ENCODE measurements at regions not wholly inside any gene's neighbourhood (a gene's known extent, or its start where the extent isn't known, plus 50 kb on each side); places are given as distances from the start of the nearest gene placed in this dataset.

GRCh38 chrX:69015564-69016292, 149.5 kb downstream of the PJA1 start:
- Histone ChIP-seq H3K36me3 (ENCODE audit: control insufficient read depth, insufficient read depth, low read length) (no peaks in the 10 kb centered on the region), H3K27ac (ENCODE audit: low read length) (no peak overlapping the region), H3K27me3 (ENCODE audit: control insufficient read depth, insufficient read depth, low read length) (no peaks in the 10 kb centered on the region), H3K9me3 (ENCODE audit: control insufficient read depth, insufficient read depth, low read depth, low read length) (no peaks in the 10 kb centered on the region), H3K4me1 (ENCODE audit: control insufficient read depth, insufficient read depth, low read length) (no peaks in the 10 kb centered on the region), H3K4me3 (ENCODE audit: low read depth in 2 of 2, low read length in 2 of 2) (no peak overlapping the region)
- POLR2A ChIA-PET = no interaction called here
- TF ChIP-seq POLR2AphosphoS5 (IDR thresholded peaks at IDR 0.05; ENCODE audit: low read depth, low read length) = no peak
- TF ChIP-seq, protein P1, sequence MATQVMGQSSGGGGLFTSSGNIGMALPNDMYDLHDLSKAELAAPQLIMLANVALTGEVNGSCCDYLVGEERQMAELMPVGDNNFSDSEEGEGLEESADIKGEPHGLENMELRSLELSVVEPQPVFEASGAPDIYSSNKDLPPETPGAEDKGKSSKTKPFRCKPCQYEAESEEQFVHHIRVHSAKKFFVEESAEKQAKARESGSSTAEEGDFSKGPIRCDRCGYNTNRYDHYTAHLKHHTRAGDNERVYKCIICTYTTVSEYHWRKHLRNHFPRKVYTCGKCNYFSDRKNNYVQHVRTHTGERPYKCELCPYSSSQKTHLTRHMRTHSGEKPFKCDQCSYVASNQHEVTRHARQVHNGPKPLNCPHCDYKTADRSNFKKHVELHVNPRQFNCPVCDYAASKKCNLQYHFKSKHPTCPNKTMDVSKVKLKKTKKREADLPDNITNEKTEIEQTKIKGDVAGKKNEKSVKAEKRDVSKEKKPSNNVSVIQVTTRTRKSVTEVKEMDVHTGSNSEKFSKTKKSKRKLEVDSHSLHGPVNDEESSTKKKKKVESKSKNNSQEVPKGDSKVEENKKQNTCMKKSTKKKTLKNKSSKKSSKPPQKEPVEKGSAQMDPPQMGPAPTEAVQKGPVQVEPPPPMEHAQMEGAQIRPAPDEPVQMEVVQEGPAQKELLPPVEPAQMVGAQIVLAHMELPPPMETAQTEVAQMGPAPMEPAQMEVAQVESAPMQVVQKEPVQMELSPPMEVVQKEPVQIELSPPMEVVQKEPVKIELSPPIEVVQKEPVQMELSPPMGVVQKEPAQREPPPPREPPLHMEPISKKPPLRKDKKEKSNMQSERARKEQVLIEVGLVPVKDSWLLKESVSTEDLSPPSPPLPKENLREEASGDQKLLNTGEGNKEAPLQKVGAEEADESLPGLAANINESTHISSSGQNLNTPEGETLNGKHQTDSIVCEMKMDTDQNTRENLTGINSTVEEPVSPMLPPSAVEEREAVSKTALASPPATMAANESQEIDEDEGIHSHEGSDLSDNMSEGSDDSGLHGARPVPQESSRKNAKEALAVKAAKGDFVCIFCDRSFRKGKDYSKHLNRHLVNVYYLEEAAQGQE (IDR thresholded peaks at IDR 0.05; ENCODE audit: insufficient read depth in 1 of 2, low read depth in 2 of 2, low read length in 1 of 2) = no peak
- TF ChIP-seq SIN3A (IDR thresholded peaks at IDR 0.05; ENCODE audit: borderline replicate concordance, insufficient read depth, low read depth, low read length) = no peak
- TF ChIP-seq, protein P2, sequence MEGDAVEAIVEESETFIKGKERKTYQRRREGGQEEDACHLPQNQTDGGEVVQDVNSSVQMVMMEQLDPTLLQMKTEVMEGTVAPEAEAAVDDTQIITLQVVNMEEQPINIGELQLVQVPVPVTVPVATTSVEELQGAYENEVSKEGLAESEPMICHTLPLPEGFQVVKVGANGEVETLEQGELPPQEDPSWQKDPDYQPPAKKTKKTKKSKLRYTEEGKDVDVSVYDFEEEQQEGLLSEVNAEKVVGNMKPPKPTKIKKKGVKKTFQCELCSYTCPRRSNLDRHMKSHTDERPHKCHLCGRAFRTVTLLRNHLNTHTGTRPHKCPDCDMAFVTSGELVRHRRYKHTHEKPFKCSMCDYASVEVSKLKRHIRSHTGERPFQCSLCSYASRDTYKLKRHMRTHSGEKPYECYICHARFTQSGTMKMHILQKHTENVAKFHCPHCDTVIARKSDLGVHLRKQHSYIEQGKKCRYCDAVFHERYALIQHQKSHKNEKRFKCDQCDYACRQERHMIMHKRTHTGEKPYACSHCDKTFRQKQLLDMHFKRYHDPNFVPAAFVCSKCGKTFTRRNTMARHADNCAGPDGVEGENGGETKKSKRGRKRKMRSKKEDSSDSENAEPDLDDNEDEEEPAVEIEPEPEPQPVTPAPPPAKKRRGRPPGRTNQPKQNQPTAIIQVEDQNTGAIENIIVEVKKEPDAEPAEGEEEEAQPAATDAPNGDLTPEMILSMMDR (IDR thresholded peaks at IDR 0.05) = no peak
- TF ChIP-seq TCF7L2 (IDR thresholded peaks at IDR 0.05; ENCODE audit: low read depth, low read length) = no peak
- ATAC-seq = no peak
- CTCF ChIA-PET = no interaction called here
- BruUV-seq (replicated peaks) = no TSS peak
- intact Hi-C loops (cut with micrococcal nuclease; ENCODE audit: unreplicated experiment) = no loop called here
- no peak for DNase-seq (ENCODE audit: low read depth, low spot score)
- in situ Hi-C loops (cut with HindIII; ENCODE audit: low pct_unique_long_range_greater_than_20kb, low sequenced_read_pairs) = no loop called here

- Histone ChIP-seq H3K36me3 (ENCODE audit: control insufficient read depth, insufficient read depth, low read length) (no peaks in the 10 kb centered on the region), H3K27ac (ENCODE audit: low read length) (no peak overlapping the region), H3K4me1 (ENCODE audit: control insufficient read depth, insufficient read depth, low read length) (no peaks in the 10 kb centered on the region), H3K27me3 (ENCODE audit: control insufficient read depth, insufficient read depth, low read length) (no peaks in the 10 kb centered on the region), H3K9me3 (ENCODE audit: control insufficient read depth, insufficient read depth, low read depth, low read length) (no peaks in the 10 kb centered on the region), H3K4me3 (ENCODE audit: low read depth in 2 of 2, low read length in 2 of 2) (no peak overlapping the region)
- BruUV-seq (replicated peaks) = no TSS peak
- TF ChIP-seq TCF7L2 (IDR thresholded peaks at IDR 0.05; ENCODE audit: low read depth, low read length) = no peak
- TF ChIP-seq, protein P1 (IDR thresholded peaks at IDR 0.05; ENCODE audit: insufficient read depth in 1 of 2, low read depth in 2 of 2, low read length in 1 of 2) = no peak
- no peak for TF ChIP-seq POLR2AphosphoS5 (IDR thresholded peaks at IDR 0.05; ENCODE audit: low read depth, low read length)
- TF ChIP-seq, protein P2 (IDR thresholded peaks at IDR 0.05) = no peak
- no peak for TF ChIP-seq SIN3A (IDR thresholded peaks at IDR 0.05; ENCODE audit: borderline replicate concordance, insufficient read depth, low read depth, low read length)
- CTCF ChIA-PET = no interaction called here
- ATAC-seq = no peak
- in situ Hi-C loops (cut with HindIII; ENCODE audit: low pct_unique_long_range_greater_than_20kb, low sequenced_read_pairs) (no loop called here), intact Hi-C loops (cut with micrococcal nuclease; ENCODE audit: unreplicated experiment) (no loop called here)
- POLR2A ChIA-PET = no interaction called here
- DNase-seq (ENCODE audit: low read depth, low spot score) = no peak
Observed at GRCh38 chrX:69015156-69015555, 150.1 kb downstream of the PJA1 start.
